SK-N-SH treated with all-trans-retinoic acid at 6 μM for 48 hours (cell line): ENCODE measurements at regions not wholly inside any gene's neighbourhood (a gene's known extent, or its start where the extent isn't known, plus 50 kb on each side); places are given as distances from the start of the nearest gene placed in this dataset.

ENCODE experiments used
- ATAC-seq: fragments of 200-7000 bp; cut with Tn5 transposase; 3 replicates; pipeline ENCODE4 v1.9.1; 2020; ENCODE audit warnings: mild to moderate bottlenecking, moderate library complexity
- ARNTL ChIP-seq: fragments of 450-650 bp; formaldehyde crosslinking; IDR thresholded peaks from 2 replicates; pipeline ENCODE4 v1.5.0; 2020; ENCODE audit warnings: low read depth, mild to moderate bottlenecking, moderate library complexity, borderline replicate concordance
- BACH2 ChIP-seq: fragments of 250-450 bp; sonication (Bioruptor Pico); IDR thresholded peaks from 2 replicates; pipeline ENCODE4 v1.9.0; 2021; ENCODE audit warnings: mild to moderate bottlenecking, borderline replicate concordance
- CREB5 ChIP-seq: fragments of 250-450 bp; sonication (Bioruptor Pico); IDR thresholded peaks from 2 replicates; pipeline ENCODE4 v1.5.1; 2020; ENCODE audit warnings: low read depth, mild to moderate bottlenecking, moderate library complexity
- GLIS3 ChIP-seq: fragments of 250-450 bp; sonication (Bioruptor Pico); IDR thresholded peaks from 2 replicates; pipeline ENCODE4 v1.5.0; 2020; ENCODE audit warnings: mild to moderate bottlenecking, moderate library complexity
- ISL1 ChIP-seq: fragments of 250-450 bp; sonication (Bioruptor Pico); IDR thresholded peaks from 2 replicates; pipeline ENCODE4 v2.1.2; 2022; ENCODE audit warnings: mild to moderate bottlenecking, moderate library complexity
- OSR1 ChIP-seq: fragments of 250-450 bp; sonication (Bioruptor Pico); IDR thresholded peaks from 2 replicates; pipeline ENCODE4 v1.8.0; 2022; ENCODE audit warnings: moderate library complexity, mild to moderate bottlenecking, inconsistent platforms
- PATZ1 ChIP-seq: fragments of 250-450 bp; sonication (Bioruptor Pico); IDR thresholded peaks from 2 replicates; pipeline ENCODE4 v1.8.0; 2020; ENCODE audit warnings: mild to moderate bottlenecking, moderate library complexity, borderline replicate concordance
- POU6F1 ChIP-seq: fragments of 250-450 bp; sonication (Bioruptor Pico); IDR thresholded peaks from 2 replicates; pipeline ENCODE4 v1.8.0; 2021; ENCODE audit warnings: low read depth, mild to moderate bottlenecking, moderate library complexity, borderline replicate concordance
- PPARA ChIP-seq: fragments of 250-450 bp; sonication (Bioruptor Pico); IDR thresholded peaks from 2 replicates; pipeline ENCODE4 v1.5.0; 2020; ENCODE audit warnings: mild to moderate bottlenecking, borderline replicate concordance
- SNAI2 ChIP-seq: fragments of 250-450 bp; sonication (Bioruptor Pico); IDR thresholded peaks from 2 replicates; pipeline ENCODE4 v1.5.0; 2020; ENCODE audit warnings: mild to moderate bottlenecking, moderate library complexity
- TCF4 ChIP-seq: fragments of 250-450 bp; sonication (Bioruptor Pico); IDR thresholded peaks from 2 replicates; pipeline ENCODE4 v1.8.0; 2021; ENCODE audit warnings: mild to moderate bottlenecking, moderate library complexity, borderline replicate concordance
- TOX ChIP-seq: fragments of 250-450 bp; sonication (Bioruptor Pico); IDR thresholded peaks from 2 replicates; pipeline ENCODE4 v1.8.0; 2021; ENCODE audit warnings: mild to moderate bottlenecking, moderate library complexity, borderline replicate concordance
- TSHZ2 ChIP-seq: fragments of 250-450 bp; sonication (Bioruptor Pico); IDR thresholded peaks from 2 replicates; pipeline ENCODE4 v1.5.0; 2020; ENCODE audit warnings: mild to moderate bottlenecking, moderate library complexity
- ZC3H10 ChIP-seq: fragments of 250-450 bp; sonication (Bioruptor Pico); IDR thresholded peaks from 2 replicates; pipeline ENCODE4 v1.5.1; 2021; ENCODE audit warnings: mild to moderate bottlenecking, moderate library complexity
- ZFP30 ChIP-seq: fragments of 450-650 bp; formaldehyde crosslinking; IDR thresholded peaks from 2 replicates; pipeline ENCODE4 v1.5.0; 2022; ENCODE audit warnings: mild to moderate bottlenecking, moderate library complexity
- ZNF70 ChIP-seq: fragments of 450-650 bp; formaldehyde crosslinking; IDR thresholded peaks from 2 replicates; pipeline ENCODE4 v1.5.0; 2020; ENCODE audit warnings: mild to moderate bottlenecking, moderate library complexity
- ZNF8 ChIP-seq: fragments of 450-650 bp; formaldehyde crosslinking; IDR thresholded peaks from 2 replicates; pipeline ENCODE4 v1.5.0; 2020; ENCODE audit warnings: mild to moderate bottlenecking, moderate library complexity

GRCh38 chr9:23542438-23542837, 283.6 kb downstream of the ELAVL2 start:
- TF ChIP-seq ZNF8 (CRISPR knock-in tag) (no peak), TSHZ2 (CRISPR knock-in tag) (no peak), BACH2 (CRISPR knock-in tag) (no peak), ZFP30 (CRISPR knock-in tag) (no peak), GLIS3 (no peak)
- ATAC-seq, result no peak

GRCh38 chr9:23542927-23543326, 283.1 kb downstream of the ELAVL2 start:
- TF ChIP-seq ZC3H10 (CRISPR knock-in tag) (no peak), GLIS3 (no peak), ZNF70 (CRISPR knock-in tag) (no peak), TSHZ2 (CRISPR knock-in tag) (no peak)
- TF ChIP-seq, all 23 proteins: peak for 0
- ATAC-seq, result no peak

- no peak for ATAC-seq
- TF ChIP-seq ZNF70 (CRISPR knock-in tag) (no peak), SNAI2 (CRISPR knock-in tag) (no peak), TCF4 (no peak), ISL1 (CRISPR knock-in tag) (no peak), ARNTL (CRISPR knock-in tag) (no peak), PATZ1 (CRISPR knock-in tag) (no peak), OSR1 (no peak), ZC3H10 (CRISPR knock-in tag) (no peak), PPARA (CRISPR knock-in tag) (no peak), POU6F1 (no peak)
Observed at GRCh38 chr9:23543419-23543818, 282.6 kb downstream of the ELAVL2 start.

GRCh38 chr9:23545728-23546127, 280.3 kb downstream of the ELAVL2 start:
- no peak for ATAC-seq
- TF ChIP-seq CREB5 (CRISPR knock-in tag) (no peak), TOX (CRISPR knock-in tag) (no peak)
